IMR-90 (cell line): ENCODE measurements at regions not wholly inside any gene's neighbourhood (a gene's known extent, or its start where the extent isn't known, plus 50 kb on each side); places are given as distances from the start of the nearest gene placed in this dataset.

Source experiments
- ATAC-seq: fragments of 200-7000 bp; cut with Tn5 transposase; 2 replicates; pipeline ENCODE4 v1.9.1; 2020; ENCODE audit warnings: low read depth, mild to moderate bottlenecking, moderate library complexity
- BruUV-seq: library from RNA; stranded (reverse); fragments of 400-500 nt; replicated peaks from 2 replicates; lab custom pipeline; 2021; lab: Mats Ljungman, UMichigan
- CTCF ChIA-PET: fragments of 300-600 bp; formaldehyde crosslinking; extraction: SDS; loops from one replicate; lab custom pipeline; 2021; ENCODE audit warnings: antibody characterized with exemption; lab: Yijun Ruan, JAX
- POLR2A ChIA-PET: fragments of 300-600 bp; sonication (Branson Sonifier 250); formaldehyde crosslinking; loops from one replicate; lab custom pipeline; 2022; ENCODE audit warnings: antibody characterized with exemption; ENCODE audit not compliant: unreplicated experiment; lab: Charles Lee
- DNase-seq: peaks from one replicate; pipeline ENCODE4 v3.0.0; 2013
- H2AFZ ChIP-seq: replicated peaks from 2 replicates; pipeline ENCODE3; 2013; ENCODE audit warnings: low read length, mild to moderate bottlenecking; ENCODE audit not compliant: poor library complexity
- H2AK5ac ChIP-seq: 2 replicates; pipeline ENCODE4 v1.6.1; 2013; ENCODE audit warnings: low read depth, low read length, inconsistent platforms
- H2AK9ac ChIP-seq: replicated peaks from 2 replicates; pipeline ENCODE3; 2013; ENCODE audit warnings: mild to moderate bottlenecking, low read depth, low read length, moderate library complexity; ENCODE audit not compliant: poor library complexity
- H2BK120ac ChIP-seq: 2 replicates; pipeline ENCODE4 v1.6.1; 2013; ENCODE audit warnings: low read depth, low read length, inconsistent platforms
- H2BK15ac ChIP-seq: 3 replicates; pipeline ENCODE4 v1.6.1; 2013; ENCODE audit warnings: low read depth, low read length, inconsistent platforms
- H2BK20ac ChIP-seq: 2 replicates; pipeline ENCODE4 v1.6.1; 2013; ENCODE audit warnings: low read depth, mild to moderate bottlenecking, inconsistent platforms, low read length, moderate library complexity
- H2BK5ac ChIP-seq: 2 replicates; pipeline ENCODE4 v1.6.1; 2013; ENCODE audit warnings: mild to moderate bottlenecking, low read depth, low read length, inconsistent platforms; ENCODE audit not compliant: poor library complexity, severe bottlenecking
- H3K14ac ChIP-seq: replicated peaks from 2 replicates; pipeline ENCODE4 v1.6.1; 2013; ENCODE audit warnings: low read depth, low read length, inconsistent platforms
- H3K18ac ChIP-seq: 2 replicates; pipeline ENCODE4 v1.6.1; 2013; ENCODE audit warnings: low read depth, low read length, control low read depth
- H3K23ac ChIP-seq: 2 replicates; pipeline ENCODE4 v1.6.1; 2013; ENCODE audit warnings: low read depth, low read length, inconsistent platforms
- H3K27ac ChIP-seq: 2 replicates; pipeline ENCODE4 v1.5.1; 2013; ENCODE audit warnings: mild to moderate bottlenecking, control low read depth, low read length; ENCODE audit not compliant: insufficient read depth
- H3K27me3 ChIP-seq: 2 replicates; pipeline ENCODE4 v1.6.1; 2013; ENCODE audit warnings: low read length; ENCODE audit not compliant: control insufficient read depth, insufficient read depth
- H3K36me3 ChIP-seq: 2 replicates; pipeline ENCODE4 v1.6.1; 2013; ENCODE audit warnings: low read length, mixed read lengths; ENCODE audit not compliant: control insufficient read depth, insufficient read depth
- H3K4ac ChIP-seq: 2 replicates; pipeline ENCODE4 v1.6.1; 2013; ENCODE audit warnings: low read depth, low read length, inconsistent platforms
- H3K4me1 ChIP-seq: 2 replicates; pipeline ENCODE4 v1.6.1; 2013; ENCODE audit warnings: low read length, mixed read lengths; ENCODE audit not compliant: control insufficient read depth, insufficient read depth
- H3K4me2 ChIP-seq: 2 replicates; pipeline ENCODE4 v1.6.1; 2013; ENCODE audit warnings: low read depth, mild to moderate bottlenecking, control low read depth, low read length, moderate library complexity
- H3K4me3 ChIP-seq: 2 replicates; pipeline ENCODE4 v1.5.1; 2013; ENCODE audit warnings: low read depth, mild to moderate bottlenecking, control low read depth, low read length, moderate library complexity; ENCODE audit not compliant: insufficient read depth
- H3K56ac ChIP-seq: 2 replicates; pipeline ENCODE4 v1.6.1; 2013; ENCODE audit warnings: low read length, inconsistent platforms; ENCODE audit not compliant: insufficient read depth; ENCODE audit errors: extremely low read depth
- H3K79me1 ChIP-seq, 2 experiments: 2 replicates each; pipeline ENCODE4 v1.6.1; 2013; ENCODE audit warnings: low read length in 2 of 2, inconsistent platforms in 1 of 2, low read depth in 1 of 2
- H3K9ac ChIP-seq: 2 replicates; pipeline ENCODE4 v1.6.1; 2013; ENCODE audit warnings: low read depth, low read length, control low read depth
- H3K9me1 ChIP-seq: 2 replicates; pipeline ENCODE4 v1.6.1; 2013; ENCODE audit warnings: low read length, inconsistent platforms; ENCODE audit not compliant: insufficient read depth
- H3K9me3 ChIP-seq: 2 replicates; pipeline ENCODE4 v1.6.1; 2013; ENCODE audit warnings: low read length; ENCODE audit not compliant: control insufficient read depth, insufficient read depth
- H4K20me1 ChIP-seq: 2 replicates; pipeline ENCODE4 v1.6.1; 2013; ENCODE audit warnings: low read length, inconsistent platforms; ENCODE audit not compliant: insufficient read depth
- H4K5ac ChIP-seq: 2 replicates; pipeline ENCODE4 v1.6.1; 2013; ENCODE audit warnings: mild to moderate bottlenecking, low read depth, low read length, control low read depth
- H4K8ac ChIP-seq, 2 experiments: 2 replicates each; pipeline ENCODE4 v1.6.1; 2013; ENCODE audit warnings: low read depth in 2 of 2, low read length in 2 of 2, control low read depth in 1 of 2, inconsistent platforms in 1 of 2
- H4K91ac ChIP-seq: 2 replicates; pipeline ENCODE4 v1.6.1; 2013; ENCODE audit warnings: low read depth, low read length, inconsistent platforms; ENCODE audit not compliant: insufficient read depth
- BHLHE40 ChIP-seq: fragments of 150-350 bp; IDR thresholded peaks from 2 replicates; pipeline ENCODE4 v1.6.1; 2016; ENCODE audit warnings: mild to moderate bottlenecking, low read depth, low read length
- CEBPB ChIP-seq: IDR thresholded peaks from 2 replicates; pipeline ENCODE4 v1.6.1; 2012; ENCODE audit warnings: low read depth, low read length, improper control_type of control experiment
- CHD1 ChIP-seq: IDR thresholded peaks from 2 replicates; pipeline ENCODE4 v1.6.1; 2012; ENCODE audit warnings: low read depth, low read length, improper control_type of control experiment
- CTCF ChIP-seq: conservative IDR thresholded peaks from 2 replicates; pipeline ENCODE4 v1.5.1; 2012; ENCODE audit warnings: mild to moderate bottlenecking, low read depth, low read length, improper control_type of control experiment
- ELK1 ChIP-seq: fragments of 150-350 bp; IDR thresholded peaks from 2 replicates; pipeline ENCODE4 v1.6.1; 2016; ENCODE audit warnings: low read depth, mild to moderate bottlenecking, low read length, moderate library complexity, borderline replicate concordance
- FOS ChIP-seq: fragments of 150-350 bp; IDR thresholded peaks from 2 replicates; pipeline ENCODE4 v1.6.1; 2016; ENCODE audit warnings: low read depth, low read length
- MAFK ChIP-seq: IDR thresholded peaks from 2 replicates; pipeline ENCODE4 v1.6.1; 2012; ENCODE audit warnings: low read depth, low read length, improper control_type of control experiment
- MAZ ChIP-seq: IDR thresholded peaks from 2 replicates; pipeline ENCODE4 v1.6.1; 2012; ENCODE audit warnings: low read depth, mild to moderate bottlenecking, low read length, improper control_type of control experiment, moderate library complexity, borderline replicate concordance
- MXI1 ChIP-seq: IDR thresholded peaks from 2 replicates; pipeline ENCODE4 v1.6.1; 2012; ENCODE audit warnings: low read depth, mild to moderate bottlenecking, low read length, moderate library complexity, borderline replicate concordance
- NFE2L2 ChIP-seq: fragments of 150-350 bp; IDR thresholded peaks from 2 replicates; pipeline ENCODE4 v1.6.1; 2016; ENCODE audit warnings: low read depth, mild to moderate bottlenecking, low read length
- POLR2A ChIP-seq: IDR thresholded peaks from 2 replicates; pipeline ENCODE4 v1.6.1; 2012; ENCODE audit warnings: mild to moderate bottlenecking, low read depth, low read length
- RAD21 ChIP-seq: IDR thresholded peaks from 2 replicates; pipeline ENCODE4 v1.6.1; 2012; ENCODE audit warnings: low read length, improper control_type of control experiment
- RCOR1 ChIP-seq: IDR thresholded peaks from 2 replicates; pipeline ENCODE4 v1.6.1; 2012; ENCODE audit warnings: mild to moderate bottlenecking, low read length, improper control_type of control experiment; ENCODE audit not compliant: insufficient replicate concordance
- RFX5 ChIP-seq: IDR thresholded peaks from 2 replicates; pipeline ENCODE4 v1.8.0; 2012; ENCODE audit warnings: low read depth, mild to moderate bottlenecking, low read length, moderate library complexity
- SMC3 ChIP-seq: fragments of 150-350 bp; IDR thresholded peaks from 2 replicates; pipeline ENCODE4 v1.6.1; 2016; ENCODE audit warnings: low read depth, mild to moderate bottlenecking, antibody characterized with exemption, low read length, moderate library complexity
- WGBS, 2 experiments: methylation state at CpG; one replicate each; pipeline versions ENCODE4 v1.1.5 to v1.1.7; 2013; ENCODE audit warnings: missing lambda C conversion rate in 2 of 2; ENCODE audit not compliant: insufficient read length in 1 of 2; ENCODE audit errors: extremely low coverage in 2 of 2; 5-methylcytosine and 5-hydroxymethylcytosine counted together
- dilution Hi-C: fragments of 300-500 bp; cut with HindIII; formaldehyde crosslinking; loops from one replicate; pipeline ENCODE4 v1.14.3; 2018; ENCODE audit warnings: low sequenced_read_pairs; ENCODE audit not compliant: unreplicated experiment
- in situ Hi-C: fragments of 300-500 bp; cut with MboI; formaldehyde crosslinking; loops from 3 replicates; pipeline ENCODE4 v1.14.3; 2019; ENCODE audit warnings: low sequenced_read_pairs, inconsistent platforms, mixed read lengths
- intact Hi-C: fragments of 100-400 bp; cut with micrococcal nuclease; formaldehyde crosslinking; loops from 2 replicates; pipeline ENCODE4 v1.10.0; 2022
- TF ChIP-seq, protein P1 (sequence below): fragments of 150-350 bp; IDR thresholded peaks from 2 replicates; pipeline ENCODE4 v1.6.1; 2017; ENCODE audit warnings: mild to moderate bottlenecking, antibody characterized with exemption, low read length, low read depth

GRCh38 chr2:49619804-49620203 lies 465.5 kb upstream of the FSHR start:
- ATAC-seq (no peak), DNase-seq (no peak)
- peaks cover 3% of the 10 kb centered on the region; the same call in 1 of the 2 replicates for H3K9me3 ChIP-seq
- no peak overlapping the region for H4K91ac ChIP-seq
- no peak overlapping the region for H3K14ac ChIP-seq
- in situ Hi-C loops = no loop called here
- no peak overlapping the region for H3K4me3 ChIP-seq
- intact Hi-C loops = no loop called here
- POLR2A ChIA-PET = no interaction called here
- no peak overlapping the region for H3K9ac ChIP-seq
- H2AK5ac ChIP-seq = no peak overlapping the region
- no peak overlapping the region for H2AFZ ChIP-seq
- no peak overlapping the region for H3K27ac ChIP-seq
- no peak overlapping the region for H2BK5ac ChIP-seq
- no peak overlapping the region for H2BK20ac ChIP-seq
- dilution Hi-C loops = no loop called here
- no peaks in the 10 kb centered on the region for H3K36me3 ChIP-seq
- H3K23ac ChIP-seq = no peak overlapping the region
- H3K4me1 ChIP-seq = no peaks in the 10 kb centered on the region
- BruUV-seq = no TSS peak
- no peak overlapping the region for H3K4me2 ChIP-seq
- no peaks in the 10 kb centered on the region for H4K20me1 ChIP-seq
- no CpG with 5 or more reads among the region's 3 CpGs for WGBS, 2 experiments
- H2AK9ac ChIP-seq = no peak overlapping the region
- no peak overlapping the region for H4K8ac ChIP-seq
- H2BK15ac ChIP-seq = no peak overlapping the region
- H3K9me1 ChIP-seq = no peaks in the 10 kb centered on the region
- H3K18ac ChIP-seq = no peak overlapping the region
- H3K27me3 ChIP-seq = no peaks in the 10 kb centered on the region
- no peak overlapping the region for H4K5ac ChIP-seq
- no peak overlapping the region for H3K4ac ChIP-seq
- H3K56ac ChIP-seq = no peak overlapping the region
- no peak for TF ChIP-seq CTCF
- TF ChIP-seq MAZ = no peak
- TF ChIP-seq POLR2A = no peak
- TF ChIP-seq RFX5 = no peak
- no peak for TF ChIP-seq FOS
- TF ChIP-seq MXI1 = no peak
- no peak for TF ChIP-seq CEBPB
- no peak for TF ChIP-seq ELK1
- TF ChIP-seq CHD1 = no peak
- no peak for TF ChIP-seq BHLHE40
- no peak for TF ChIP-seq RCOR1
- TF ChIP-seq RAD21 = no peak
- TF ChIP-seq NFE2L2 = no peak
- TF ChIP-seq MAFK = no peak
- TF ChIP-seq, protein P1, sequence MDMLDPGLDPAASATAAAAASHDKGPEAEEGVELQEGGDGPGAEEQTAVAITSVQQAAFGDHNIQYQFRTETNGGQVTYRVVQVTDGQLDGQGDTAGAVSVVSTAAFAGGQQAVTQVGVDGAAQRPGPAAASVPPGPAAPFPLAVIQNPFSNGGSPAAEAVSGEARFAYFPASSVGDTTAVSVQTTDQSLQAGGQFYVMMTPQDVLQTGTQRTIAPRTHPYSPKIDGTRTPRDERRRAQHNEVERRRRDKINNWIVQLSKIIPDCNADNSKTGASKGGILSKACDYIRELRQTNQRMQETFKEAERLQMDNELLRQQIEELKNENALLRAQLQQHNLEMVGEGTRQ = no peak
- TF ChIP-seq SMC3 = no peak
- H2BK120ac ChIP-seq = no peak overlapping the region
- H3K79me1 ChIP-seq = no peaks in the 10 kb centered on the region
- CTCF ChIA-PET = interaction anchor here (0.6 kb wide), 2 partner anchors 8 to 82 kb away, joined by 3 to 7 read pairs; no protein-coding TSS in a partner anchor
